AG04450 (cell line): ENCODE measurements at regions not wholly inside any gene's neighbourhood (a gene's known extent, or its start where the extent isn't known, plus 50 kb on each side); places are given as distances from the start of the nearest gene placed in this dataset.
"Not testable (repeated sequence)": the region's sequence is repeated elsewhere in the genome, so short reads cannot be mapped to it uniquely, and the experiment has no call there.

ENCODE experiments used
- CTCF ChIA-PET: fragments of 300-600, 350-600 bp; formaldehyde crosslinking; extraction: SDS; loops from one replicate; lab custom pipeline; 2022; ENCODE audit warnings: antibody characterized with exemption, inconsistent platforms; lab: Charles Lee
- POLR2A ChIA-PET: fragments of 350-600 bp; formaldehyde crosslinking; extraction: SDS; loops from one replicate; lab custom pipeline; 2021; ENCODE audit warnings: antibody characterized with exemption, inconsistent platforms; lab: Yijun Ruan, JAX
- DNase-seq: peaks from one replicate; pipeline ENCODE4 v3.0.0-alpha.2; 2011; ENCODE audit warnings: low read depth, low spot score
- H3K27ac ChIP-seq: one replicate; pipeline ENCODE4 v1.5.1; 2012; ENCODE audit warnings: low read depth, low read length, control low read depth
- H3K27me3 ChIP-seq: one replicate; pipeline ENCODE4 v1.6.0; 2012; ENCODE audit warnings: low read length; ENCODE audit not compliant: control insufficient read depth, insufficient read depth
- H3K4me3 ChIP-seq: 2 replicates; pipeline ENCODE4 v1.5.1; 2011; ENCODE audit warnings: mild to moderate bottlenecking, low read depth, low read length, control low read depth
- H3K9me3 ChIP-seq: 2 replicates; pipeline ENCODE4 v1.5.1; 2012; ENCODE audit warnings: low read length; ENCODE audit not compliant: control insufficient read depth, insufficient read depth
- CTCF ChIP-seq: IDR thresholded peaks from 2 replicates; pipeline ENCODE4 v1.5.1; 2011; ENCODE audit warnings: low read depth, low read length, control low read depth, inconsistent platforms

- DNase-seq: no peak
These were observed 81.3 kb upstream of the AGR3 start for GRCh38 chr7:16963044-16963443.

GRCh38 chr7:16965697-16966096, 83.9 kb upstream of the AGR3 start:
- H3K4me3 ChIP-seq, DNase-seq, POLR2A ChIA-PET, H3K9me3 ChIP-seq, H3K27me3 ChIP-seq, H3K27ac ChIP-seq: not testable (repeated sequence)
- CTCF ChIA-PET: interaction anchor here (0.5 to 1.0 kb wide), 2 partner anchors 17 to 47 kb away, joined by 4 to 8 read pairs; no protein-coding TSS in a partner anchor

More at GRCh38 chr7:16963044-16963443, 81.3 kb upstream of the AGR3 start:
- Histone ChIP-seq H3K9me3 (peaks cover 3% of the 10 kb centered on the region), H3K27me3 (no peaks in the 10 kb centered on the region), H3K4me3 (no peak overlapping the region), H3K27ac (no peak overlapping the region)
- ChIA-PET CTCF (interaction anchor here (1.5 kb wide), 1 partner anchor 20 kb away, joined by 3 read pairs; no protein-coding TSS in a partner anchor), POLR2A (no interaction called here)
- TF ChIP-seq CTCF: no peak

GRCh38 chr7:16967300-16967811, 85.6 kb upstream of the AGR3 start:
- no peak for DNase-seq
- Histone ChIP-seq H3K27me3 (no peaks in the 10 kb centered on the region), H3K27ac (no peak overlapping the region), H3K4me3 (no peak overlapping the region), H3K9me3 (peaks cover 3% of the 10 kb centered on the region)
- POLR2A ChIA-PET: no interaction called here
- TF ChIP-seq CTCF: no peak
- CTCF ChIA-PET: interaction anchor here (0.5 to 1.0 kb wide), 2 partner anchors 16 to 94 kb away, joined by 3 to 4 read pairs; no protein-coding TSS in a partner anchor

- no peak for DNase-seq
- POLR2A ChIA-PET: no interaction called here
- CTCF ChIA-PET: interaction anchor here (1.2 kb wide), 1 partner anchor 330 kb away, joined by 3 read pairs; no protein-coding TSS in a partner anchor
- H3K9me3 ChIP-seq: no peaks in the 10 kb centered on the region; the same call in none of the 2 replicates
- TF ChIP-seq CTCF: no peak
- no peaks in the 10 kb centered on the region for H3K27me3 ChIP-seq
- no peak overlapping the region for H3K27ac ChIP-seq
- no peak overlapping the region for H3K4me3 ChIP-seq
These were observed 89.1 kb upstream of the AGR3 start for GRCh38 chr7:16970732-16971482.

GRCh38 chr7:16975712-16976111, 93.9 kb upstream of the AGR3 start:
- Histone ChIP-seq H3K4me3 (no peak overlapping the region), H3K27me3 (no peaks in the 10 kb centered on the region), H3K9me3 (no peaks in the 10 kb centered on the region), H3K27ac (no peak overlapping the region)
- POLR2A ChIA-PET: no interaction called here
- CTCF ChIA-PET: no interaction called here
- no peak for TF ChIP-seq CTCF
- DNase-seq: no peak
